ENCODE measurements at regions not wholly inside any gene's neighbourhood (a gene's known extent, or its start where the extent isn't known, plus 50 kb on each side); places are given as distances from the start of the nearest gene placed in this dataset.

GRCh38 chr4:52259978-52260377 is 208.9 kb downstream of the SPATA18 start:
- Histone ChIP-seq H3K9me3 (replicated peaks; ENCODE audit: control insufficient read depth, insufficient read depth, low read length) (no peaks in the 10 kb centered on the region), H3K27ac (ENCODE audit: insufficient read depth, low read depth, low read length) (no peak overlapping the region), H3K79me2 (ENCODE audit: control insufficient read depth, insufficient read depth, low read length) (no peaks in the 10 kb centered on the region), H3K4me1 (ENCODE audit: control insufficient read depth, extremely low read depth, insufficient read depth, low read length) (no peaks in the 10 kb centered on the region), H2AFZ (ENCODE audit: low read depth, low read length) (no peak overlapping the region), H3K36me3 (ENCODE audit: control insufficient read depth in 2 of 2, extremely low read depth in 1 of 2, insufficient read depth in 2 of 2, low read length in 2 of 2) (no peaks in the 10 kb centered on the region), H3K4me2 (ENCODE audit: insufficient read depth, low read length) (no peak overlapping the region), H3K9me1 (replicated peaks; ENCODE audit: control insufficient read depth, extremely low read depth, insufficient read depth, low read length) (no peaks in the 10 kb centered on the region), H3K27me3 (ENCODE audit: control insufficient read depth in 2 of 2, insufficient read depth in 2 of 2, low read length in 2 of 2) (no peaks in the 10 kb centered on the region), H3K9ac (replicated peaks; ENCODE audit: extremely low read depth, insufficient read depth, low read length) (no peak overlapping the region), H4K20me1 (replicated peaks; ENCODE audit: control insufficient read depth, extremely low read depth, insufficient read depth, low read length) (no peaks in the 10 kb centered on the region), H3K4me3 (replicated peaks in 1 of 3; ENCODE audit: insufficient read depth in 1 of 3, low read depth in 1 of 3, low read length in 3 of 3) (no peak overlapping the region)
- dilution Hi-C loops (cut with MboI; ENCODE audit: extremely low pct_ligation_motif_present, low sequenced_read_pairs), result no loop called here
- ChIA-PET CTCF (no interaction called here), POLR2A (no interaction called here)
- DNase-seq (ENCODE audit: low read depth, low spot score), result no peak
- intact Hi-C loops (cut with micrococcal nuclease), result no loop called here
- no peak for FAIRE-seq
- no TSS peak for BruUV-seq (replicated peaks)
- no peak for TF ChIP-seq EZH2 (IDR thresholded peaks at IDR 0.05; ENCODE audit: borderline replicate concordance, low read depth, low read length, severe bottlenecking)
- TF ChIP-seq FOS (IDR thresholded peaks at IDR 0.05; ENCODE audit: borderline replicate concordance, insufficient read depth, low read length), result no peak
- no peak for TF ChIP-seq MAX (IDR thresholded peaks at IDR 0.05; ENCODE audit: insufficient read depth, insufficient read length)
- no peak for TF ChIP-seq JUN (IDR thresholded peaks at IDR 0.05; ENCODE audit: borderline replicate concordance, insufficient read depth, insufficient read length, low read depth)
- TF ChIP-seq, protein P1, sequence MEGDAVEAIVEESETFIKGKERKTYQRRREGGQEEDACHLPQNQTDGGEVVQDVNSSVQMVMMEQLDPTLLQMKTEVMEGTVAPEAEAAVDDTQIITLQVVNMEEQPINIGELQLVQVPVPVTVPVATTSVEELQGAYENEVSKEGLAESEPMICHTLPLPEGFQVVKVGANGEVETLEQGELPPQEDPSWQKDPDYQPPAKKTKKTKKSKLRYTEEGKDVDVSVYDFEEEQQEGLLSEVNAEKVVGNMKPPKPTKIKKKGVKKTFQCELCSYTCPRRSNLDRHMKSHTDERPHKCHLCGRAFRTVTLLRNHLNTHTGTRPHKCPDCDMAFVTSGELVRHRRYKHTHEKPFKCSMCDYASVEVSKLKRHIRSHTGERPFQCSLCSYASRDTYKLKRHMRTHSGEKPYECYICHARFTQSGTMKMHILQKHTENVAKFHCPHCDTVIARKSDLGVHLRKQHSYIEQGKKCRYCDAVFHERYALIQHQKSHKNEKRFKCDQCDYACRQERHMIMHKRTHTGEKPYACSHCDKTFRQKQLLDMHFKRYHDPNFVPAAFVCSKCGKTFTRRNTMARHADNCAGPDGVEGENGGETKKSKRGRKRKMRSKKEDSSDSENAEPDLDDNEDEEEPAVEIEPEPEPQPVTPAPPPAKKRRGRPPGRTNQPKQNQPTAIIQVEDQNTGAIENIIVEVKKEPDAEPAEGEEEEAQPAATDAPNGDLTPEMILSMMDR (IDR thresholded peaks at IDR 0.05; ENCODE audit: extremely low read depth in 1 of 2, insufficient read depth in 1 of 2, low read depth in 1 of 2, low read length in 2 of 2), result no peak
- no peak for TF ChIP-seq POLR2A (IDR thresholded peaks at IDR 0.05; ENCODE audit: low read depth, low read length)
- TF ChIP-seq MYC (IDR thresholded peaks at IDR 0.05; ENCODE audit: low read depth, low read length), result no peak
- TF ChIP-seq GATA2 (IDR thresholded peaks at IDR 0.05; ENCODE audit: insufficient read depth, insufficient read length, low read depth, low read length), result no peak
- no peak for TF ChIP-seq POLR2AphosphoS5 (IDR thresholded peaks at IDR 0.05; ENCODE audit: insufficient read depth, low read depth, low read length)
